GM18505 (cell line): ENCODE measurements at regions not wholly inside any gene's neighbourhood (a gene's known extent, or its start where the extent isn't known, plus 50 kb on each side); places are given as distances from the start of the nearest gene placed in this dataset.

Experiments
- ATAC-seq: cut with Tn5 transposase; IDR thresholded peaks from one replicate; pipeline ENCODE4 v1.9.1; 2021; ENCODE audit not compliant: unreplicated experiment
- POLR2A ChIP-seq: IDR thresholded peaks from 4 replicates; pipeline ENCODE4 v1.6.1; 2011; ENCODE audit warnings: borderline replicate concordance; ENCODE audit not compliant: insufficient read depth, insufficient read length; ENCODE audit errors: extremely low read depth

- no peak for TF ChIP-seq POLR2A
- ATAC-seq: no peak
Observed at GRCh38 chr15:46672041-46672440, 1037.2 kb downstream of the SQOR start.

- no peak for ATAC-seq
Observed at GRCh38 chr15:46676233-46677206, 1040.8 kb upstream of the SEMA6D start.

GRCh38 chr15:46677491-46677890 is 1039.8 kb upstream of the SEMA6D start:
- ATAC-seq: no peak
- TF ChIP-seq POLR2A: no peak

More at GRCh38 chr15:46676233-46677206, 1040.8 kb upstream of the SEMA6D start:
- no peak for TF ChIP-seq POLR2A

GRCh38 chr15:46681901-46682300 is 1035.4 kb upstream of the SEMA6D start:
- TF ChIP-seq POLR2A: no peak
- ATAC-seq: no peak

DNA sequence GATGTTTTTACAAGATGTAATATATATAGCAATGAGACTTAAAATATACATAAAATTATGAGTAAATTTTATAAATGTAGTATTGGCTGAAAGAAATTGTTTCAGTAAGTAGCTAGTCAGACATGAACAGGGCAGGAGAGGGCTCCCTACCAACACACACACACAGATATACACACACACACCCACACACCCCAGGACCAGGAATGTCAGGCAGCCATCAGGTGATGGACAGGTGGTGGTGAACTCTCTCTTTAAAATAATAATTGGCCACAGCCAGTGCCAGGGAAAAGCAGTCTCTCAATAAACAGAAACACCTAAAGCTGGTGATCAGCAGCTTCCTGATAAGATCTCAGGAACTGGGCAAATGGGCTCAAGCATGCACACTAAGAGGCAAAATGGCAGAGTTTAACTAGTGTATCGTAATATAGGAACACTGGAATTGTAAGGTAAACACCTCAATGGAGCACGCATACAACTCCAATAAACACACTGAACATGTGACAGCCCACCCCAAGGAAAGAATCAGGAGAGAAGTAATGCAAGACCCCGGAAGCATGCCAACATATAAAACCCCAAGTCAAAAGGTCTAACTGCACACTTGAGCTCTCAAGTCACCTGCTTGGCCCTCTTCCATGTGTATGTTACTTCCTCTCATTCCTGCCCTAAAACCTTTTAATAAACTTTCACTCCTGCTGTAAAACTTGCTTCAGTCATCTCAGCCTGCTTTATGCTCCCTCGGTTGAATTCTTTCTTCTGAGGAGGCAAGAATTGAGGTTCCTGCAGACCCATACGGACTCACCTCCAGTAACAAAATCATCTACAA is 1034.1 kb upstream of the SEMA6D start:
- TF ChIP-seq POLR2A: no peak
- no peak for ATAC-seq

DNA sequence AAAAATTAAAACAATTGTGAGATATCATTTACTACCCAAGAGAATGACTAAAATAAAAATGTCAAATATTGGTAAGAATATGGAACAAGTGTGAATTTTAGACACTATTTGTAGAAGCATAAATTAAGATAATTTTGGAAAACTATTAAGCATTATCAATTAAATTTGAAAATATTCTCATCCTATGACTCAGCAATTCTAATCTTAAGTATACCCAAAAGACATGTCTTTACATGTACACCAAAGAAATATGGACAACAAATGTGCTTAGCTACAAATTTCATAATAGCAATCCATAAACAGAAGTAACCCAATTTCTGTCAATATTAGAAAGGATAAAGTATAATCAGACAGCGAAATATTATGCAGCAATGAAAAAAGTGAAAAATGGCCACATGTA is 1032.2 kb upstream of the SEMA6D start:
- ATAC-seq: no peak
- TF ChIP-seq POLR2A: no peak

GRCh38 chr15:46685681-46686080 is 1031.6 kb upstream of the SEMA6D start:
- TF ChIP-seq POLR2A: no peak
- ATAC-seq: no peak

DNA sequence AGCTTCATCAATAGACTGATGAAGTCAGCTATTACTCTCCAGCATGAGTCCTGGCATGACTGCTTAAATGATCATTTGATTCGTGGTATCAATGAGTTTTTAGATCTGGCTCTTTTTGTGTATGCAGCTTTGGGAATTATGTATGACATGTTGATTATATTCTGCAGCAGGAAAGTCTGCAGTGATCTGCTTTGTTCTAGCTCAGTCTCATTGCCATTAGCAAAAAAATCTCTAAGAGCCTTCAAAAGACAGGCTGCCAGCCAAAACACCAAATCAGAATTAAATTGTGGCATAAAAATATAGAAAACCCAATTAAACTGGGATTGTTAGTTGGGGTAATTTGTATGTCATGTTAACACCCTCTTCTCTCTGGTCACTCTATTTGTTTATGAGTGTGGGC is 1021.0 kb upstream of the SEMA6D start:
- ATAC-seq: no peak
- TF ChIP-seq POLR2A: no peak

- ATAC-seq: no peak
- TF ChIP-seq POLR2A: no peak
Observed at GRCh38 chr15:46701346-46701745, 1016.0 kb upstream of the SEMA6D start.

- TF ChIP-seq POLR2A: no peak
- ATAC-seq: no peak
Observed at GRCh38 chr15:46701896-46702295, 1015.4 kb upstream of the SEMA6D start.

DNA sequence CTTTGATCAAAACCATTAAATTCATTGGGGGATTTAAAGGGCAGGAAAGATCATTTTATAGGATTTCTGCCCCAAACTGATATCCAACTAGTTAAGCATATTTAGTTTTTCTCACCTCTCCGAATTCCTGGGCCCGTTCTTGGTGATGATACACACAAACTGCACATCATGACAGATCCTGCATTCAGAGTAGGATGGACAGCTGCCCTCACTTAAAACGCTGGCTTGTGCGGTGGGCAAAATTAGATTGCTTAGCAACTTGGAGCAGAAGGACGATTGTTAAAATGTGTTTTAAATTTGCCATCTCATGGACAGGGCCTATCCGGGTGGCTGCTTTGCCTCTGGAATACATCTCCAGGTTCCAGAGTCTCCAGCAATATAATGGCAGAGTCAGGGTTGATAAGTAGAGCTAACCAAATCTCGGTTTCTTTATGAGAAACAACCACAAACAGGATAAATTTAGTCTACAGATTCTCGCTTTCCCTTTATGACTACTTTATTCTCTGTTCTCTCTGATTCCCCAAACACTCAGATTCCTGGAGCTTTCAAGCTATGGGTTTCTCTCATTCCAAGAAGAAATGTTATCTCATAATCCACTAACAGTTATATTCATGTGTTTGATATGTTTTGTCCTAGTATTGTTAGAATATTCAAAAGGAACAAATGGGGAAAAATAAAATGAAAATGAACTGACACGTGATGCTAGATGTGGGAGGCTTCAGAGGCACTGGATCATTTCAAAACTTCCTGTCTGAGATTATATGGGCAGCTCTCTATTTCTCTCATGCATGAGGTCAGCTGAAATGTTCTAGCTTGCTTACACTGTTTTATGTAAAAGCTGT is 1014.1 kb upstream of the SEMA6D start:
- ATAC-seq: no peak
- no peak for TF ChIP-seq POLR2A

DNA sequence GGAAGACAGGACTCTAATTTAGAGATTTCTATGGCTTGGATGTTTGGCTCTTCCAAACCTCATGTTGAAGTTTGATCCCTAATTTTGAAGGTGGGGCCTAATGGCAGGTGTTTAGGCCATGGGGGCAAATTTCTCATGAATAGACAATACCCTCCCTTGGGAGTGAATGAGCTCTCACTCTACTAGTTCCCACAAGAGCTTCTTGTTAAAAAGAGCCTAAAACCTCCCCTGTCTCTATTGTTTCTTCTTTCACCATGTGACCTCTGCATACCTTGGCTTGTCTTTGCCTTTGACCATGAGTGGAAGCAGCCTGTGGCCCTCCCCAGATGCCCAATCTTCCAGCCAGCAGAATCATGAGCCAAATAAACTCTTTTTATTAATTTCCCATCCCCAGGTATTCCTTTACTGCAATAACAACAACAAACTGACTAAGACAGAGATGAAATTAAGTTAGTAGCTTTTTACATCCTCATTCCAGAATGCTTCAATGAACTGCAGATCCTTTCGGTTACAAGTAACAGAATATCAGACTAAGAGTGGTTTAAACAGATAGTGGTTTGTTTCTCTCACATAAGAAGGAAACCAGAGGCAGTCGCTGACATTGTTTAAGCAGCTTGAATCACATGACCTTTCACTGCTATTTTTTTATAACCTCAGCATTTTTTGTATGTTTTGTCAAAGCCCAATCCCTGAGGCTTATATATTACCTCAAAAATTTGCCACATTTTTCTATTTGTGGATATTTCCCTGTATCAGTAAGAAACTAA is 1013.3 kb upstream of the SEMA6D start:
- no peak for TF ChIP-seq POLR2A
- no peak for ATAC-seq

DNA sequence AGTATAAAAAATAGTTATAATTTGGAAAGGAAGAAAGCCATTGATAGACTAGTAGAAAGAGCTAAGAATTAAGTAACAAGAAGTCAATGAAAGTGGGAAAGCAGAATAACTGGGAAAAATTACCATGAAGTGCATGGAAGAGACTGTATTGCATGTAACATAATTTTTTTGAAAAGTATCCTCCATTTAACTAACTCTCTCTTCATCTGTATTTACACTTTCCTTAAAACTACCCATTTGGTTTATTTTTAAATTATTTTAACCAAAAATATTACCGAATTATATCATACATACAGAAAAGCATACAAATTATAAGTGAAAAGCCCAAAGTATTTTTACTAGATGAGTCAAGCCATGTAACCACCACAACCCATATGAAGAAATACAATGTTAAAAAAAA is 1009.9 kb upstream of the SEMA6D start:
- no peak for ATAC-seq
- TF ChIP-seq POLR2A: no peak

DNA sequence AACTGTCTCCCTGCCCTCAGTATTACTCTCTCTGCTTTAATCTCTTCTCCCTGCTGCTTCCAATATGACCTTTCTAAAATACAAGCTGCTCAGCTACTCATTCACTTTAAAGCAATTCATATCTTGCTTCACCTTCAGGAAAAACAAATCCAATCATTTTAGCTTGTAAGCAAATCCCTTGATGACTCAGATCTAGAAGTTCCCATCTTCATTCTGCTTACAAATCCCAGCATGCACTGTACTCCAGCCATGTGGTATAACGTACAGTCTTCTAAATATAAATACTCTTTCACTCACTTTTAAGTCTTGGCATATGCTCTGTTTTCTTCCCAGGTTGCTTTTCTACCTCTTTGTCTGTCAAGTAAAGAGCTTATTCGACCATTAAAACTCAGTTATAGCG is 1009.1 kb upstream of the SEMA6D start:
- TF ChIP-seq POLR2A: no peak
- ATAC-seq: no peak
